Astrocyte of the spinal cord (primary cell): ENCODE measurements at regions not wholly inside any gene's neighbourhood (a gene's known extent, or its start where the extent isn't known, plus 50 kb on each side); places are given as distances from the start of the nearest gene placed in this dataset.

Source experiments
- DNase-seq: peaks from one replicate; pipeline ENCODE4 v3.0.0; 2011; ENCODE audit warnings: low read depth, low spot score
- H3K4me3 ChIP-seq: 2 replicates; pipeline ENCODE4 v1.5.1; 2011; ENCODE audit warnings: low read depth, mild to moderate bottlenecking, low read length, moderate library complexity
- in situ Hi-C: cut with HindIII; loops from 2 replicates; pipeline ENCODE4 v1.10.0; 2017; ENCODE audit warnings: low sequenced_read_pairs
- TF ChIP-seq, protein P1 (sequence below): IDR thresholded peaks from 2 replicates; pipeline ENCODE4 v1.5.1; 2012; ENCODE audit warnings: low read depth, mild to moderate bottlenecking, low read length, inconsistent platforms

DNA sequence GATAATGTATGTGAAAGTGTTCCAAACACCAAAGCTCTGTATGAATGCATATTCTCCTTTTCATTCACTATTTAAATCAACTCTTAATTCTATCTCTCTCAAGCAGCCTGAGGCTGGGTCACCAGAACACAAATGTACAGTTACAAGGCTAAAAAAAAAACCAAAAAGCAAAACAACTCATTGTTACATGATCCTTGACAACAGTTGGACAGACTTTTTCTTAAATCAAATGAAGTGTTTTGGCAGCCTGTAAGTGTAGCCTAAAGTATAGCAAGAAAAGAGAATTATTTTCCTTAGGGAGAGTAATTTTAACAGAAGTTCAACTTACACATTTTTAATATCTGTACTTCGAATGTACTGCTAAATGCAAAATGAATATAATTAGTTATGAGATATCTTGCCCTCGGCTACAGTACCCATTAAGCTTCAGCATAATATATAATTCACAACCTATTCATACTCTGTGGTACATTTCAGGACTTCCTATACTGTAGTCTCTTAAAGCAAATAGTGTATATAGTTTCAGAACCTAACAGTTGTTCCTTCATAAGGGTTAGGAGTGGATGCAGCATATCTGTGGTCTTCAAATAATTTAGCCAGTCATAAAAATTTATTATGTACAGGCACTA is 214.0 kb upstream of the BTG1 start:
- H3K4me3 ChIP-seq = no peak overlapping the region
- no peak for DNase-seq
- in situ Hi-C loops = no loop called here
- TF ChIP-seq, protein P1, sequence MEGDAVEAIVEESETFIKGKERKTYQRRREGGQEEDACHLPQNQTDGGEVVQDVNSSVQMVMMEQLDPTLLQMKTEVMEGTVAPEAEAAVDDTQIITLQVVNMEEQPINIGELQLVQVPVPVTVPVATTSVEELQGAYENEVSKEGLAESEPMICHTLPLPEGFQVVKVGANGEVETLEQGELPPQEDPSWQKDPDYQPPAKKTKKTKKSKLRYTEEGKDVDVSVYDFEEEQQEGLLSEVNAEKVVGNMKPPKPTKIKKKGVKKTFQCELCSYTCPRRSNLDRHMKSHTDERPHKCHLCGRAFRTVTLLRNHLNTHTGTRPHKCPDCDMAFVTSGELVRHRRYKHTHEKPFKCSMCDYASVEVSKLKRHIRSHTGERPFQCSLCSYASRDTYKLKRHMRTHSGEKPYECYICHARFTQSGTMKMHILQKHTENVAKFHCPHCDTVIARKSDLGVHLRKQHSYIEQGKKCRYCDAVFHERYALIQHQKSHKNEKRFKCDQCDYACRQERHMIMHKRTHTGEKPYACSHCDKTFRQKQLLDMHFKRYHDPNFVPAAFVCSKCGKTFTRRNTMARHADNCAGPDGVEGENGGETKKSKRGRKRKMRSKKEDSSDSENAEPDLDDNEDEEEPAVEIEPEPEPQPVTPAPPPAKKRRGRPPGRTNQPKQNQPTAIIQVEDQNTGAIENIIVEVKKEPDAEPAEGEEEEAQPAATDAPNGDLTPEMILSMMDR = no peak

DNA sequence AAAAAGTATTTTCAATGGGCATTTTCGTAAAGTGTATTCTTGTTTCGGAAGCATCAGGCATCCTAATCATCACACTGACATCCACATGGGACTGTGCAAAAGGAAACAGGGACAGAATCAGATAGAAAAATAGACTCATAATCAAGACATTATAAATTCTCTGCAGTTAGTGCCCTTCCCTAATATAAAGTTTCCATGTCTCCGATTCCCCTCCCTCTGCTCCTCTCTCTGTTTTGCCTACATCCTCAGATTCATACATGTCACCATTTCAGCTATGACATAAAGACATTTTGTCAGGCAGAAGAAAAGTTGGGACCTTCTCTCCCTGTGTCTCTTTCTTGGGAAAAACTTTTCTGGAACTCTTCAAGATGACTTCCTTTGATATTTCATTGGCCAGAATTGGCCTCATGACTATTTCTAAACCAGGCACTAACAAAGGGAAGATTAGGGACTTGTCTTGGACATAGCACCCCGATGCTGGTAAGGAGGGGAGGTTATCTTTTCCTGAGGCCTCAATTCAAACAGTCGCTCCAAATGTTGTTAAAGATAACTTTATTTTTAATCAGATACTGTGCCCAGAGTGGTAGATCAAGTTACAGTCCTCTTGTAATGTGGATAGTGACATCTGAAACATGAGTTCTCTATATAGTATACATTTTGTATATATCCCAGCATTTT is 212.1 kb upstream of the BTG1 start:
- in situ Hi-C loops = no loop called here
- no peak for DNase-seq
- no peak overlapping the region for H3K4me3 ChIP-seq
- TF ChIP-seq, protein P1 = no peak

DNA sequence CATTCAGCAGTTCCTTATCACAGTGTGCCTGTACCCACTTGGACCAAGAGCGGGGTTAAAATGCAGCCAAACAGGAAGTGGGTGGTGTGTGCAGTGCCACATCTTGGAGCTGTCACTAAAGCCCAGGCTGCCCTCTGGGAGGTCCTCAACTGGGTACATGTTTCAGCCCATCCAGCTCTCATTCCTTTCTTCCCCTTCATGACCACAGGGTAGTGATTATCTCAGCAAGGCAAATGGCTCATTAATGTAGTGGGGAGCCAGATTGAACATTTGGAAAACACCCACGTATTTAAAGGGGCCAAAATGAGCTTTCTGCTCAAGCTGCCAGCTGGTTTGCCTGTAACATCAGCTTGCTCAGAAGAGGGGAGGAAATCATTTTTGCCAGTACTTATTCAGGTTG is 210.8 kb upstream of the BTG1 start:
- in situ Hi-C loops = no loop called here
- no peak overlapping the region for H3K4me3 ChIP-seq
- TF ChIP-seq, protein P1 = no peak
- DNase-seq = no peak

DNA sequence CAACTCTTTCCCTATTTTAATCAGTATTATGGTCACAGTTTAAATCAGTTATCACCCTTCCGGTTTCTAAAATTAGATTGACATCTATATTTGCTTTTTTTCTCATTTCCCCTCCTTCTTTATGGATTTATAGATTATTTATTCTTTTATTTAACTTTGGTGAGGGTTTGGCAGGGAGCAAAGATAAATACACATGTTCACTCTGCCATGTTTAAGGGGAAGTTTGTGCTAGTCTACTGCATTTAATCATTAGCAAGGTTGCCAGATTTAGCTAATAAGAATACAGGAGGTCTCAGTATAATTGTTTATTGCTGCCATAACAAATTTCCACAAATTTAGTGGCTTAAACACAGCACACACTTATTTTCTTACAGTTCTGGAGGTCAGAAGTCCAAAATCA is 204.0 kb upstream of the BTG1 start:
- in situ Hi-C loops = no loop called here

DNA sequence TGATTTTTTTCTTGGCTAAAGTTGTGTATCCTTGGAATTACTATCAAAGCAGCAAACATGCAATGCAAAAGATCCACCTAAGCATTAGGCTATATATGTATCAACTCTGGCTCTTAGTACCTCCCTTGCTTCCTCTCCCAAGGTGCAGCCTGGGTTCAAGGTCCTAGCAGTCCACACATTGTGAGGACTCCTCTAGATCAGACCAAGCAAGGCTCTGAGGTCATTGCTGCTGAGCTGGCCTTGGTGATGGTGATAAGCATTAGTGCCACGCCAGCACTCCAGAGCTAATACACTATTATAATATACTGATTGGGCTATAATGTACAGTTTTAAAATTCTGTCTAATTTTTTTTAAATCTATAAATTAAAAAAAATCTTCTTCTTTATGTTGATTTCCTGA is 196.9 kb upstream of the BTG1 start:
- DNase-seq = no peak
- no peak overlapping the region for H3K4me3 ChIP-seq
- in situ Hi-C loops = no loop called here
- TF ChIP-seq, protein P1 = no peak

More for the DNA sequence above, 204.0 kb upstream of the BTG1 start:
- no peak overlapping the region for H3K4me3 ChIP-seq
- DNase-seq = no peak
- TF ChIP-seq, protein P1 = no peak

DNA sequence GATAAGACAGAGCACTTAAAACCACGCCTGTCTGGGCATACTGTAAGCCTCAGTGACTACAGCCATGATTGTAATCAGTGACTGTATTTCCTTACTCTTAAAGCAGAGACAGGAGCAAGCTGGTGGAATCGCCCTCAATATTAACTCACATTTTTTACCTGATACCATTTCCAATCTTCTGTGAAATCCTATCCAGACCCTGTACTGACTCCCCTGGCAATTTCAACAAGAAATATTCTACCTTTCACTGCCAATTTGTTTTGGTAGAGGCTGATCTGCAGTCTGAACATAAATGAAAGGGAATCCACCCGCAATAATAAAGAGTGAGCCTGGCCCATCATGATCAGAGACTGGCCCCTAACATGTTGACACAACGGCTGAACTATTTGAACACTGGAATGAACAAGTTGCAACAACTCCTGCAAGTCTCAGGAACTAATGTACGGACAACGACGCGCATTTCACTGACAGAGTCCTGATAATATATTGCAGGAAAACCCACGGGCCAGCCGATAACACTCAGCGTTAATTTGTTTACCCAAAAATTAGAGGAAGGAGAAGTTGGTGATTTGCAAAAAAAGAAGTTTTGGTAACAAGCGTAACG is 195.5 kb upstream of the BTG1 start:
- TF ChIP-seq, protein P1 = no peak
- no peak for DNase-seq
- in situ Hi-C loops = no loop called here
- no peak overlapping the region for H3K4me3 ChIP-seq
